PC-3 (cell line): ENCODE measurements at regions not wholly inside any gene's neighbourhood (a gene's known extent, or its start where the extent isn't known, plus 50 kb on each side); places are given as distances from the start of the nearest gene placed in this dataset.

ENCODE experiments used
- EZH2 ChIP-seq: fragments of 300-600 bp; sonication (generic); IDR thresholded peaks from one replicate; pipeline ENCODE4 v1.6.1; 2017; ENCODE audit warnings: antibody characterized with exemption, mild to moderate bottlenecking, low read length; ENCODE audit not compliant: unreplicated experiment
- EZH2phosphoT487 ChIP-seq: fragments of 300-600 bp; sonication (generic); IDR thresholded peaks from 2 replicates; pipeline ENCODE4 v1.6.1; 2018; ENCODE audit warnings: mild to moderate bottlenecking, antibody characterized with exemption, low read length, borderline replicate concordance
- TF ChIP-seq, protein P1 (sequence below): fragments of 300-600 bp; sonication (generic); conservative IDR thresholded peaks from 2 replicates; pipeline ENCODE4 v1.5.1; 2017; ENCODE audit warnings: antibody characterized with exemption, low read depth, mild to moderate bottlenecking, low read length

GRCh38 chr22:22372086-22372485 is 127.5 kb downstream of the VPREB1 start:
- TF ChIP-seq, protein P1, sequence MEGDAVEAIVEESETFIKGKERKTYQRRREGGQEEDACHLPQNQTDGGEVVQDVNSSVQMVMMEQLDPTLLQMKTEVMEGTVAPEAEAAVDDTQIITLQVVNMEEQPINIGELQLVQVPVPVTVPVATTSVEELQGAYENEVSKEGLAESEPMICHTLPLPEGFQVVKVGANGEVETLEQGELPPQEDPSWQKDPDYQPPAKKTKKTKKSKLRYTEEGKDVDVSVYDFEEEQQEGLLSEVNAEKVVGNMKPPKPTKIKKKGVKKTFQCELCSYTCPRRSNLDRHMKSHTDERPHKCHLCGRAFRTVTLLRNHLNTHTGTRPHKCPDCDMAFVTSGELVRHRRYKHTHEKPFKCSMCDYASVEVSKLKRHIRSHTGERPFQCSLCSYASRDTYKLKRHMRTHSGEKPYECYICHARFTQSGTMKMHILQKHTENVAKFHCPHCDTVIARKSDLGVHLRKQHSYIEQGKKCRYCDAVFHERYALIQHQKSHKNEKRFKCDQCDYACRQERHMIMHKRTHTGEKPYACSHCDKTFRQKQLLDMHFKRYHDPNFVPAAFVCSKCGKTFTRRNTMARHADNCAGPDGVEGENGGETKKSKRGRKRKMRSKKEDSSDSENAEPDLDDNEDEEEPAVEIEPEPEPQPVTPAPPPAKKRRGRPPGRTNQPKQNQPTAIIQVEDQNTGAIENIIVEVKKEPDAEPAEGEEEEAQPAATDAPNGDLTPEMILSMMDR = no peak
- TF ChIP-seq EZH2 (no peak), EZH2phosphoT487 (no peak)
